H1 (cell line): ENCODE measurements at regions not wholly inside any gene's neighbourhood (a gene's known extent, or its start where the extent isn't known, plus 50 kb on each side); places are given as distances from the start of the nearest gene placed in this dataset.

Experiments
- CTCF ChIA-PET: fragments of 300-600 bp; sonication (Branson Sonifier 250); formaldehyde crosslinking; loops from one replicate; lab custom pipeline; 2021; ENCODE audit not compliant: partially characterized antibody; lab: Charles Lee
- POLR2A ChIA-PET: fragments of 300-600 bp; sonication (Branson Sonifier 250); formaldehyde crosslinking; loops from one replicate; lab custom pipeline; 2021; ENCODE audit warnings: inconsistent platforms; ENCODE audit not compliant: partially characterized antibody; lab: Charles Lee
- DNase-seq, 2 experiments: peaks; one replicate each; pipeline versions ENCODE4 v3.0.0 to v3.0.0-alpha.2; 2010 to 2022; ENCODE audit warnings: low spot score in 2 of 2, low read depth in 1 of 2, mixed read lengths in 1 of 2
- FAIRE-seq: peaks from 2 replicates; lab custom pipeline; 2011; peaks lifted over from hg19 to GRCh38; lab: Jason Lieb, UNC
- H2AFZ ChIP-seq: 2 replicates; pipeline ENCODE4 v1.8.1; 2012; ENCODE audit warnings: low read length, inconsistent platforms
- H2AK5ac ChIP-seq: 2 replicates; pipeline ENCODE4 v1.6.1; 2013; ENCODE audit warnings: low read depth, low read length
- H2BK120ac ChIP-seq: replicated peaks from 2 replicates; pipeline ENCODE3; 2013; ENCODE audit warnings: low read depth, low read length, inconsistent platforms
- H2BK12ac ChIP-seq: 2 replicates; pipeline ENCODE4 v1.6.1; 2013; ENCODE audit warnings: low read depth, low read length
- H2BK15ac ChIP-seq: 2 replicates; pipeline ENCODE4 v1.6.1; 2013; ENCODE audit warnings: low read length
- H2BK20ac ChIP-seq: 2 replicates; pipeline ENCODE4 v1.6.1; 2013; ENCODE audit warnings: low read length
- H2BK5ac ChIP-seq: 2 replicates; pipeline ENCODE4 v1.6.1; 2013; ENCODE audit warnings: low read depth, low read length
- H3K14ac ChIP-seq: 2 replicates; pipeline ENCODE4 v1.6.1; 2013; ENCODE audit warnings: inconsistent platforms; ENCODE audit not compliant: insufficient read length
- H3K18ac ChIP-seq: 2 replicates; pipeline ENCODE4 v1.6.1; 2013; ENCODE audit warnings: low read length; ENCODE audit errors: extremely low read depth
- H3K23ac ChIP-seq: 2 replicates; pipeline ENCODE4 v1.6.1; 2013; ENCODE audit warnings: inconsistent platforms; ENCODE audit not compliant: insufficient read length
- H3K23me2 ChIP-seq: 2 replicates; pipeline ENCODE4 v1.6.1; 2013; ENCODE audit warnings: low read depth, low read length
- H3K27ac ChIP-seq: 2 replicates; pipeline ENCODE4 v1.6.1; 2011; ENCODE audit warnings: low read depth, low read length, inconsistent platforms
- H3K27me3 ChIP-seq, 4 experiments: replicated peaks in 1 of 4; 1 replicate in 1 of 4; 2 replicates in 3 of 4; pipeline versions ENCODE4 v1.6.1 to v1.8.1; 2011 to 2013; ENCODE audit warnings: low read length in 3 of 4, mild to moderate bottlenecking in 3 of 4, inconsistent platforms in 2 of 4, mixed read lengths in 2 of 4, moderate library complexity in 1 of 4; ENCODE audit not compliant: control insufficient read depth in 3 of 4, insufficient read depth in 3 of 4; ENCODE audit errors: extremely low read depth in 1 of 4
- H3K36me3 ChIP-seq, 4 experiments: 2 replicates each; pipeline versions ENCODE4 v1.6.1 to v1.8.1; 2011 to 2013; ENCODE audit warnings: mild to moderate bottlenecking in 4 of 4, low read length in 3 of 4, moderate library complexity in 2 of 4, control low read depth in 1 of 4, inconsistent platforms in 1 of 4; ENCODE audit not compliant: insufficient read depth in 4 of 4, control insufficient read depth in 2 of 4
- H3K4ac ChIP-seq: replicated peaks from 2 replicates; pipeline ENCODE3; 2013; ENCODE audit warnings: low read length, low read depth, mixed read lengths, inconsistent platforms; ENCODE audit not compliant: insufficient read length
- H3K4me1 ChIP-seq, 4 experiments: replicated peaks in 1 of 4; 1 replicate in 1 of 4; 2 replicates in 3 of 4; pipeline versions ENCODE4 v1.6.1 to v1.8.1; 2011 to 2013; ENCODE audit warnings: low read length in 3 of 4, inconsistent platforms in 2 of 4, mixed read lengths in 1 of 4; ENCODE audit not compliant: insufficient read depth in 4 of 4, control insufficient read depth in 3 of 4
- H3K4me2 ChIP-seq, 2 experiments: 2 replicates each; pipeline versions ENCODE4 v1.6.1 to v1.8.1; 2011 to 2013; ENCODE audit warnings: low read depth in 2 of 2, low read length in 2 of 2, control low read depth in 1 of 2, inconsistent platforms in 1 of 2, mild to moderate bottlenecking in 1 of 2; ENCODE audit not compliant: insufficient read depth in 1 of 2
- H3K4me3 ChIP-seq, 4 experiments: fragments of 200-600, 300-600 bp in 1 of 4; sonication (generic), shearing (Covaris generic), sonication (Bioruptor Twin) in 1 of 4; 2 replicates each; pipeline versions ENCODE4 v1.5.1 to v1.8.1; 2011 to 2016; ENCODE audit warnings: low read length in 4 of 4, low read depth in 3 of 4, control low read depth in 2 of 4, inconsistent platforms in 2 of 4, mild to moderate bottlenecking in 2 of 4, mixed read lengths in 1 of 4, moderate library complexity in 1 of 4; ENCODE audit not compliant: insufficient read depth in 2 of 4; ENCODE audit errors: extremely low read depth in 1 of 4
- H3K56ac ChIP-seq: replicated peaks from 2 replicates; pipeline ENCODE3; 2013; ENCODE audit warnings: low read depth, mild to moderate bottlenecking, mixed read lengths, low read length, inconsistent platforms; ENCODE audit not compliant: insufficient read length
- H3K79me1 ChIP-seq: 2 replicates; pipeline ENCODE4 v1.6.1; 2013; ENCODE audit warnings: low read depth, low read length, control low read depth
- H3K79me2 ChIP-seq, 2 experiments: 2 replicates each; pipeline versions ENCODE4 v1.6.1 to v1.8.1; 2012 to 2013; ENCODE audit warnings: low read length in 2 of 2, mild to moderate bottlenecking in 2 of 2, inconsistent platforms in 1 of 2; ENCODE audit not compliant: insufficient read depth in 2 of 2, control insufficient read depth in 1 of 2
- H3K9ac ChIP-seq, 4 experiments: replicated peaks in 1 of 4; 1 replicate in 1 of 4; 2 replicates in 3 of 4; pipeline versions ENCODE4 v1.6.1 to v1.8.1; 2011 to 2013; ENCODE audit warnings: low read depth in 3 of 4, low read length in 3 of 4, control low read depth in 2 of 4, mild to moderate bottlenecking in 2 of 4, moderate library complexity in 2 of 4, inconsistent platforms in 1 of 4; ENCODE audit errors: extremely low read depth in 1 of 4
- H3K9me3 ChIP-seq, 2 experiments: 2 replicates each; pipeline versions ENCODE4 v1.6.1 to v1.8.1; 2012 to 2013; ENCODE audit warnings: mild to moderate bottlenecking in 2 of 2, moderate library complexity in 2 of 2, control low read depth in 1 of 2, inconsistent platforms in 1 of 2, low read depth in 1 of 2, low read length in 1 of 2, mixed read lengths in 1 of 2; ENCODE audit not compliant: insufficient read depth in 2 of 2
- H4K20me1 ChIP-seq, 2 experiments: replicated peaks in 1 of 2; 2 replicates each; pipeline versions ENCODE3 to v1.8.1; 2011 to 2013; ENCODE audit warnings: inconsistent platforms in 2 of 2, low read length in 2 of 2, mild to moderate bottlenecking in 1 of 2; ENCODE audit not compliant: insufficient read depth in 2 of 2, control insufficient read depth in 1 of 2
- H4K5ac ChIP-seq: 2 replicates; pipeline ENCODE4 v1.6.1; 2013; ENCODE audit warnings: low read length, low read depth, mixed read lengths, inconsistent platforms; ENCODE audit not compliant: insufficient read length
- H4K8ac ChIP-seq: 2 replicates; pipeline ENCODE4 v1.8.0; 2013; ENCODE audit warnings: mild to moderate bottlenecking, moderate library complexity, low read length, inconsistent platforms; ENCODE audit not compliant: insufficient read depth; ENCODE audit errors: extremely low read depth
- H4K91ac ChIP-seq: replicated peaks from 2 replicates; pipeline ENCODE3; 2013; ENCODE audit warnings: low read length, mixed read lengths, inconsistent platforms; ENCODE audit not compliant: insufficient read length
- JUND ChIP-seq: IDR thresholded peaks from 2 replicates; pipeline ENCODE4 v1.6.1; 2011; ENCODE audit warnings: mild to moderate bottlenecking, improper control_type of control experiment, low read length
- KDM5A ChIP-seq: fragments of 200-600 bp; IDR thresholded peaks from 2 replicates; pipeline ENCODE4 v1.7.1; 2012; ENCODE audit warnings: mild to moderate bottlenecking, low read length, inconsistent platforms, mixed read lengths
- POLR2AphosphoS5 ChIP-seq: IDR thresholded peaks from 2 replicates; pipeline ENCODE4 v1.6.1; 2011; ENCODE audit warnings: low read depth, low read length
- SIRT6 ChIP-seq: IDR thresholded peaks from one replicate; pipeline ENCODE4 v1.7.1; 2012; ENCODE audit warnings: low read length, inconsistent platforms
- YY1 ChIP-seq: IDR thresholded peaks from 2 replicates; pipeline ENCODE4 v1.6.1; 2011; ENCODE audit warnings: low read depth, mild to moderate bottlenecking, low read length
- WGBS, 2 experiments: shearing (Covaris generic) in 1 of 2; methylation state at CpG; one replicate each; pipeline versions ENCODE4 v1.1.6 to v1.1.7; 2013 to 2015; ENCODE audit warnings: low lambda C conversion rate in 2 of 2, mixed read lengths in 2 of 2, inconsistent platforms in 1 of 2, low coverage in 1 of 2, missing lambda C conversion rate in 1 of 2; ENCODE audit not compliant: insufficient replicate concordance in 2 of 2, insufficient coverage in 1 of 2, insufficient read length in 1 of 2; ENCODE audit errors: extremely low coverage in 1 of 2, missing lambda C conversion rate in 1 of 2; 5-methylcytosine and 5-hydroxymethylcytosine counted together

DNA sequence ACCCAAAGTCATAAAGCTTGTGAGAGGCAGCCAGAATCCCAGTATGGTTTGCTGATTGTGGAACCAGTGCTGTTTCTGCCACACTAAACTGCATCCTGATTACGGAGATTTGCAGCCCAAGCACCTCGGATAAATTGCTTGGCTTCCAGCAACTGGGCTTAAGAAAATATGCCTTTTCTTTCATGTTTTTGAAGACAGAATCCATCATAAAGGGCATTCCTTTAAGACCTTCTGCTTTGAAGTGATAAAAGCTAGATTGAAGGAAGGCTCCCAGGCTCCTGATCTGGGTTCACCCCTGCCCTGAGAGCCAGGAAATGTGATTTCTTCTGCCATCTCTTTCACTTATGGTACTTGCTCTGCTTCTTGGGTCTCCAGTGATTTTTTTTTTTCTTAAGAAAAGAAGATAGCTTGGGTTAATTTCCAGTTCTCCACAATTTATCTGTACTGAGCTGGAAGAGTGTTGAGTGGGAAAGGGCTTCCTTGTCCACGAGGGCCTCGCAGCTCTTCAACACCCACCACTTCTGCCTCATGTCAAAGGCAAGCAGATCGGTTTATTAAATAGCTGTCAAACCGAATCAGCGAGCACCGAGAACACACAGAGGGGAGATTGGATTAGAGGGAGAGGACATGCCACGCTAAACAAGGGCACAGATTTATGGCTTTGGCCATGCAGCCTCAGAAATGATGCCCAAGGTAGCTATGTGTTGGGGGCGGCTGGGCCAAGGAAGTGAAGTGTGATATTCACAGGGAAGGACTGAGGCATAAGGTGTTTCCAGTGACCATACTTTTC is 94.9 kb upstream of the TBX20 start:
- H3K79me1 ChIP-seq: no peaks in the 10 kb centered on the region
- no peak for TF ChIP-seq KDM5A
- TF ChIP-seq POLR2AphosphoS5: no peak
- no peak for TF ChIP-seq JUND
- no peak for TF ChIP-seq SIRT6
- no peak for TF ChIP-seq YY1

More for the DNA sequence above, 94.9 kb upstream of the TBX20 start:
- no peak overlapping the region for H3K14ac ChIP-seq
- H4K5ac ChIP-seq: no peak overlapping the region
- H3K79me2 ChIP-seq: no peaks in the 10 kb centered on the region
- no peak overlapping the region for H2BK15ac ChIP-seq
- H3K56ac ChIP-seq: no peak overlapping the region
- no peak overlapping the region for H2AFZ ChIP-seq
- H3K4me2 ChIP-seq: no peak overlapping the region
- no peak overlapping the region for H3K18ac ChIP-seq
- no peaks in the 10 kb centered on the region for H3K9me3 ChIP-seq
- H2AK5ac ChIP-seq: no peak overlapping the region
- H3K4ac ChIP-seq: no peak overlapping the region
- ChIA-PET POLR2A (no interaction called here), CTCF (interaction anchor here (0.6 to 0.7 kb wide), 2 partner anchors 163 to 1651 kb away, joined by 4 to 6 read pairs; no protein-coding TSS in a partner anchor)
- no peak overlapping the region for H3K4me3 ChIP-seq
- no peak overlapping the region for H3K23ac ChIP-seq
- H4K91ac ChIP-seq: no peak overlapping the region
- WGBS, 2 experiments: 91% methylated on average over 10 of the region's 10 CpGs; no CpG with 5 or more reads in 1 of the 2 experiments
- no peak overlapping the region for H2BK12ac ChIP-seq
- H4K20me1 ChIP-seq: no peaks in the 10 kb centered on the region
- no peak overlapping the region for H3K9ac ChIP-seq
- no peak overlapping the region for H4K8ac ChIP-seq
- FAIRE-seq: no peak
- H3K27ac ChIP-seq: no peak overlapping the region
- DNase-seq: no peak
- H3K23me2 ChIP-seq: no peaks in the 10 kb centered on the region
- no peak overlapping the region for H2BK5ac ChIP-seq
- peaks cover 0 to 2% (median 1%) of the 10 kb centered on the region in 4 experiments; a peak in 2 of 7 replicates for H3K4me1 ChIP-seq
- H3K27me3 ChIP-seq: no peaks in the 10 kb centered on the region
- no peak overlapping the region for H2BK20ac ChIP-seq
- H3K36me3 ChIP-seq: no peaks in the 10 kb centered on the region
- no peak overlapping the region for H2BK120ac ChIP-seq
